ENCODE measurements at regions not wholly inside any gene's neighbourhood (a gene's known extent, or its start where the extent isn't known, plus 50 kb on each side); places are given as distances from the start of the nearest gene placed in this dataset.

DNA sequence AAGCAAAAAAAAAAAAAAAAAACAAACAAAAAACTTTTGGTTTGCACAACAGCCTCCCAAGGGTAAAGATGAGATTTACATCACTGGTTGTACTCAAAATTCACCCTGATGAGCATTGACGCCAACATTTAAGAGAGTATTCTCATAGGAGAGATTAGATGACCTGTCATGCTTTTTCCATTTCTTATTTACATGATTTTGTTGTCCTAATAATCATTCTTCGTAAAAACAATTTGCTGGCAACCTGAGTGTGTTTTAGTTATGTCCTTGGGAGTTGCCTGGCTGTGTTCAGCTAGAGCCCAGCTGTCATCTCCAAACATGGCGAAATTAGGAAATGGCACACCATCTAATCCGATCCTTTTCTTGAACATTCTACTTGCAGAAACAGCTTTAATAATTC lies 186.4 kb upstream of the MRPS30 start:
- no peak for DNase-seq
- Histone ChIP-seq H3K27me3 (no peaks in the 10 kb centered on the region), H3K36me3 (no peaks in the 10 kb centered on the region), H3K4me3 (no peak overlapping the region), H3K27ac (no peak overlapping the region), H3K4me1 (no peaks in the 10 kb centered on the region), H3K9me3 (no peaks in the 10 kb centered on the region)
- TF ChIP-seq, protein P1, sequence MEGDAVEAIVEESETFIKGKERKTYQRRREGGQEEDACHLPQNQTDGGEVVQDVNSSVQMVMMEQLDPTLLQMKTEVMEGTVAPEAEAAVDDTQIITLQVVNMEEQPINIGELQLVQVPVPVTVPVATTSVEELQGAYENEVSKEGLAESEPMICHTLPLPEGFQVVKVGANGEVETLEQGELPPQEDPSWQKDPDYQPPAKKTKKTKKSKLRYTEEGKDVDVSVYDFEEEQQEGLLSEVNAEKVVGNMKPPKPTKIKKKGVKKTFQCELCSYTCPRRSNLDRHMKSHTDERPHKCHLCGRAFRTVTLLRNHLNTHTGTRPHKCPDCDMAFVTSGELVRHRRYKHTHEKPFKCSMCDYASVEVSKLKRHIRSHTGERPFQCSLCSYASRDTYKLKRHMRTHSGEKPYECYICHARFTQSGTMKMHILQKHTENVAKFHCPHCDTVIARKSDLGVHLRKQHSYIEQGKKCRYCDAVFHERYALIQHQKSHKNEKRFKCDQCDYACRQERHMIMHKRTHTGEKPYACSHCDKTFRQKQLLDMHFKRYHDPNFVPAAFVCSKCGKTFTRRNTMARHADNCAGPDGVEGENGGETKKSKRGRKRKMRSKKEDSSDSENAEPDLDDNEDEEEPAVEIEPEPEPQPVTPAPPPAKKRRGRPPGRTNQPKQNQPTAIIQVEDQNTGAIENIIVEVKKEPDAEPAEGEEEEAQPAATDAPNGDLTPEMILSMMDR (IDR thresholded peaks at IDR 0.05), result no peak
- TF ChIP-seq POLR2A (IDR thresholded peaks at IDR 0.05), result no peak

DNA sequence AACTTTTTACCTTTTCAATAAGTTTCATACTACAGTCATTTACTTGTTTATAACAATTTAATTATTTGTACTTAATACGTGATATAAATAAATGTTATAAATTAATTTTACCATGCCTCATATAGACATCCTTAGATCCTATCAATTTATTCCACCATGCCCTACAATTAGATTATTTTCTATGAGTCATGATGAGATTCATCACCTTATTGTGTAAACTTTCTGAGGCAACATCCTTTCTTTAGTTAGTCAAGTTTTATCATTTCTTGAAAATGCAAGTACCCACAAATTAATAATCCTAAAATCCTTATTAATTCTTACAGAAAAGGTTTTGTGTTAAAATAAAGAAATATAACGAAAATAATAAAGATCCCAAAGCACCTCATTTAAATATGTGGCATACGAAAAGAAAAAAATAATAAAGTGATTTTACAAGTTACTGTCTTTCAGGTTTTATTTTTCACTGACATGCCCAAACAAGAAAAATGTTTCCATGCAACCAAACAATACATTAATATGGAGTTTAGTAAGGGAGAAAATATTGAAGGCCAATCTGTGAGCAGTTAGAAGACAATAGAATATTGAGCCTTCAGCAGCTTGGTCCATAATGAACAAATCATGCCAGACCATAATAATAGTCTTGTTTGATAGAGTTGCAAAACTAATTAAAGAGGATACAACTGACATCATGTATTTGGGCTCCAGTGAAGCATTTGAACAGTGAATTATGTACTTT lies 188.7 kb upstream of the MRPS30 start:
- DNase-seq, result no peak
- Histone ChIP-seq H3K27ac (no peak overlapping the region), H3K4me1 (no peaks in the 10 kb centered on the region), H3K36me3 (no peaks in the 10 kb centered on the region), H3K9me3 (no peaks in the 10 kb centered on the region), H3K4me3 (no peak overlapping the region), H3K27me3 (no peaks in the 10 kb centered on the region)
- TF ChIP-seq POLR2A (IDR thresholded peaks at IDR 0.05), result no peak
- TF ChIP-seq, protein P1 (IDR thresholded peaks at IDR 0.05), result no peak

DNA sequence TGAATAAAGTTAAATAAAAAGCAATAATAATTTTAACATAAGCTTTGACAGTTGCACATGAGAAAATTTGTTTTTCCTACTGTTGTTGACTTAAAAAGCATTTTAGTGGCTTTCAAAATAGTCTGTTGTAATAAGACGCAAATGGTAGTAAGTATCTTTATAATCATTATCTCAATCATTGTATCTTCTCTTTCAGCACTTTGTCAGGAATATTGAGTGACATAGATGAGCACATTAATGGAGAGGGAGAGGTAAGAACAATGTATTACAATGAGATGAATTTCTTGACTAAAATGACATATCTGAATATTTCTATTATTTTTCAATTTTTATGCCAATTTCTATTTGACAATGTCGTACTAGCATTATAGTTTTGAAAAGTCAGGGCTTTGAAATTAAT lies 193.9 kb upstream of the MRPS30 start:
- DNase-seq, result no peak

DNA sequence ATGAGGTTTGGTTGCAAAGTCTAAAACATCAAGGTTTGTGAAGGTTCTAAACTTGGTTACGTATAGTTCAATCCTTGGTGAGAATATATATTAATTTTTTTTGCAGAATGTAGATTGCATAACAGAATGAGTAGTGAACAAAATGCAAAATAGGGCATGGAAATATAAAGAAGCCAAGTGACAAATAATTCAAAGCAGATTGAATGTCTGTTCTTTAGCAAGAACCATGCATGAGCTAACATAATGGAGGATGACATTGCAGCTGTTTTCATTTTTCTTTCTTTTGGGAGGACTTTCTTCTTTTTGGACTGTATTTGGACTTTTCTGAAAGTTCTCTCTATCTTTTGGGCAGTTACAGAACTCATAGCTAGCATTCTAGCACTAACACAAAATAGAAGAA lies 194.8 kb upstream of the MRPS30 start:
- H3K4me3 ChIP-seq, result no peak overlapping the region
- no peaks in the 10 kb centered on the region for H3K9me3 ChIP-seq
- H3K27me3 ChIP-seq, result no peaks in the 10 kb centered on the region
- TF ChIP-seq, protein P1 (IDR thresholded peaks at IDR 0.05), result no peak
- no peak for TF ChIP-seq POLR2A (IDR thresholded peaks at IDR 0.05)
- H3K36me3 ChIP-seq, result no peaks in the 10 kb centered on the region
- H3K4me1 ChIP-seq, result no peaks in the 10 kb centered on the region
- no peak for DNase-seq
- no peak overlapping the region for H3K27ac ChIP-seq

More for the DNA sequence above, 193.9 kb upstream of the MRPS30 start:
- no peak overlapping the region for H3K4me3 ChIP-seq
- H3K4me1 ChIP-seq, result no peaks in the 10 kb centered on the region
- H3K27me3 ChIP-seq, result no peaks in the 10 kb centered on the region
- H3K9me3 ChIP-seq, result no peaks in the 10 kb centered on the region
- H3K27ac ChIP-seq, result no peak overlapping the region
- no peaks in the 10 kb centered on the region for H3K36me3 ChIP-seq
- no peak for TF ChIP-seq POLR2A (IDR thresholded peaks at IDR 0.05)
- TF ChIP-seq, protein P1 (IDR thresholded peaks at IDR 0.05), result no peak

DNA sequence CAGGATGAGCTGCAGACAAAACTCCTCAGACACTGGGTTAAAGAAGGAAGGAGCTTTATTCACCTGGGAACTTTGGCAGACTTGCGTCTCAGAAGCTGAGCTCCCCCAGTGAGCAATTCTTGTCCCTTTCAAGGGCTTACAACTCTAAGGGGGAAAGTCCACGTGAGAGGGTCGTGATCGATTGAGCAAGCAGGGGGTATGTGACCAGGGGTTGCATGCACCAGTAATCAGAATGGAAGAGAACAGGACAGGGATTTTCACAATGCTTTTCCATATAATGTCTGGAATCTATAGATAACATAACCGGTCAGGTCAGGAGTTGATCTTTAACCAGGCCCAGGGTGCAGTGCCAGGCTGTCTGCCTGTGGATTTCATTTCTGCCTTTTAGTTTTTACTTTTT lies 202.8 kb upstream of the MRPS30 start:
- Histone ChIP-seq H3K36me3 (no peaks in the 10 kb centered on the region), H3K4me3 (no peak overlapping the region), H3K4me1 (no peaks in the 10 kb centered on the region), H3K9me3 (peaks cover 0 to 7% (median 0%) of the 10 kb centered on the region in 4 donors), H3K27ac (no peak overlapping the region), H3K27me3 (no peaks in the 10 kb centered on the region)
- no peak for DNase-seq
- no peak for TF ChIP-seq POLR2A (IDR thresholded peaks at IDR 0.05)
- TF ChIP-seq, protein P1 (IDR thresholded peaks at IDR 0.05), result no peak

All from Peyer's patch (tissue), 4 donors.